Aorta (tissue), 5 donors: ENCODE measurements at regions not wholly inside any gene's neighbourhood (a gene's known extent, or its start where the extent isn't known, plus 50 kb on each side); places are given as distances from the start of the nearest gene placed in this dataset.

ENCODE experiments used
- ATAC-seq: fragments of 200-7000 bp; cut with Tn5 transposase; one replicate; pipeline ENCODE4 v1.9.1; 2022; ENCODE audit warnings: moderate library complexity; ENCODE audit not compliant: low FRiP score
- DNase-seq, 2 donors: peaks; one replicate each; pipeline ENCODE4 v3.0.0-alpha.2; 2020
- H3K27ac ChIP-seq, 2 donors: one replicate each; pipeline ENCODE4 v1.5.1; 2013; ENCODE audit warnings: low read length in 2 of 2, mild to moderate bottlenecking in 2 of 2, moderate library complexity in 2 of 2, control low read depth in 1 of 2, inconsistent platforms in 1 of 2, low read depth in 1 of 2
- H3K27me3 ChIP-seq, 2 donors: one replicate each; pipeline ENCODE4 v1.6.1; 2013; ENCODE audit warnings: control low read depth in 1 of 2, low read length in 1 of 2, mild to moderate bottlenecking in 1 of 2, moderate library complexity in 1 of 2; ENCODE audit not compliant: insufficient read depth in 2 of 2, control insufficient read depth in 1 of 2
- H3K36me3 ChIP-seq, 2 donors: one replicate each; pipeline ENCODE4 v1.6.1; 2013; ENCODE audit warnings: control low read depth in 1 of 2, low read length in 1 of 2, mild to moderate bottlenecking in 1 of 2; ENCODE audit not compliant: insufficient read depth in 2 of 2, control insufficient read depth in 1 of 2
- H3K4me1 ChIP-seq, 2 donors: one replicate each; pipeline ENCODE4 v1.6.1; 2013; ENCODE audit warnings: low read length in 2 of 2, control low read depth in 1 of 2, mild to moderate bottlenecking in 1 of 2, moderate library complexity in 1 of 2; ENCODE audit not compliant: insufficient read depth in 2 of 2, control insufficient read depth in 1 of 2
- H3K4me3 ChIP-seq, 2 donors: one replicate each; pipeline ENCODE4 v1.5.1; 2013; ENCODE audit warnings: low read length in 2 of 2, control low read depth in 1 of 2, mild to moderate bottlenecking in 1 of 2
- H3K9me3 ChIP-seq: one replicate; pipeline ENCODE4 v1.6.1; 2013; ENCODE audit warnings: mild to moderate bottlenecking, low read length; ENCODE audit not compliant: control insufficient read depth
- WGBS, 2 donors: extraction: QIAGEN DNeasy Blood & Tissue Kit; methylation state at CpG; one replicate each; pipeline ENCODE4 v1.1.7; 2013; 5-methylcytosine and 5-hydroxymethylcytosine counted together
- intact Hi-C, 2 donors: fragments of 100-400 bp; cut with DNase I; formaldehyde crosslinking; loops; one replicate each; pipeline versions ENCODE4 v1.14.2 to v1.15.0; 2022
- donor health status: healthy with polysubstance abuse.
- donor health status: Bipolar disorder and iron deficiency.
- donor health status: DM: no; HTN: no; CAD: no.
- donor health status: DM: no; HTN: no; CAD: no.
- donor health status: DM: yes; HTN: yes; CAD: no.

DNA sequence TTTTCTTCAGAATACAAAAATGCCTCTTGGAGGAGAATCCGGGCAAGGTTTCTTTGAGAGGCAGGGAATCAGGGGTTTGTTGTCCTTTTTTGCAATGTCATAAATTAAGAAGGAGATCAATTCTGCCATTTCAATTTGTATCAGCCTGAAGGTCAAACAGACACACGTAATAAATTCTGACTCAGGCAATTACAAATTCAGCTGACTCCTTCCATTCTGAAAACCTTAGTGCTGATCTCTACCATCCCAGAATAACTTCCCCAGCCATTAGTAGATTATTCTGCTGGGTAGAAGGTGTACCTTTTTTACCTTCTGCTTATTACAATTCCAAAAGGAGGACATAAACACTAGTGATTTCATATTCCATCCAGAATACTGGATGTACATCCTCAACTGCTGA lies 516.6 kb downstream of the AGTPBP1 start:
- no peaks in the 10 kb centered on the region for H3K9me3 ChIP-seq
- H3K4me3 ChIP-seq, result no peak overlapping the region
- ATAC-seq, result no peak
- DNase-seq, result no peak
- 8 to 21% methylated on average over 2 of the region's 2 CpGs for WGBS, 2 donors
- H3K4me1 ChIP-seq, result peaks cover 0 to 2% of the 10 kb centered on the region in 2 donors
- H3K27me3 ChIP-seq, result no peaks in the 10 kb centered on the region
- no peaks in the 10 kb centered on the region for H3K36me3 ChIP-seq
- H3K27ac ChIP-seq, result no peak overlapping the region
- intact Hi-C loops, result loop anchor here in 1 of 2 donors (10.0 kb wide), 1 partner anchor 360 kb away; no protein-coding TSS in a partner anchor

GRCh38 chr9:85224729-85225128 lies 517.0 kb downstream of the AGTPBP1 start:
- Histone ChIP-seq H3K36me3 (no peaks in the 10 kb centered on the region), H3K4me3 (no peak overlapping the region), H3K9me3 (no peaks in the 10 kb centered on the region), H3K27me3 (no peaks in the 10 kb centered on the region), H3K27ac (no peak overlapping the region), H3K4me1 (peaks cover 0 to 2% of the 10 kb centered on the region in 2 donors)
- 3 to 4% methylated on average over 4 of the region's 4 CpGs for WGBS, 2 donors
- intact Hi-C loops, result loop anchor here in 1 of 2 donors (10.0 kb wide), 1 partner anchor 360 kb away; no protein-coding TSS in a partner anchor
- peak; percentile 81 for ATAC-seq
- no peak for DNase-seq

- H3K4me1 ChIP-seq, result peaks cover 0 to 2% of the 10 kb centered on the region in 2 donors
- WGBS, 2 donors, result 0 to 3% methylated on average over 2 of the region's 2 CpGs
- H3K27me3 ChIP-seq, result no peaks in the 10 kb centered on the region
- H3K27ac ChIP-seq, result peak overlapping the region in 1 of 2 donors; percentile 66
- DNase-seq (no peak), ATAC-seq (no peak)
- no peak overlapping the region for H3K4me3 ChIP-seq
- intact Hi-C loops, result loop anchor here in 1 of 2 donors (10.0 kb wide), 1 partner anchor 360 kb away; no protein-coding TSS in a partner anchor
- H3K9me3 ChIP-seq, result no peaks in the 10 kb centered on the region
- no peaks in the 10 kb centered on the region for H3K36me3 ChIP-seq
Observed at GRCh38 chr9:85224301-85224700, 517.5 kb downstream of the AGTPBP1 start.

- ATAC-seq (no peak), DNase-seq (no peak)
- Histone ChIP-seq H3K4me3 (no peak overlapping the region), H3K27ac (no peak overlapping the region), H3K4me1 (no peaks in the 10 kb centered on the region), H3K9me3 (no peaks in the 10 kb centered on the region), H3K27me3 (no peaks in the 10 kb centered on the region), H3K36me3 (no peaks in the 10 kb centered on the region)
- WGBS, 2 donors, result 98 to 99% methylated on average over 2 of the region's 2 CpGs
- intact Hi-C loops, result loop anchor here in 1 of 2 donors (10.0 kb wide), 1 partner anchor 359 kb away; no protein-coding TSS in a partner anchor
Observed at GRCh38 chr9:85223506-85224125, 518.1 kb downstream of the AGTPBP1 start.

DNA sequence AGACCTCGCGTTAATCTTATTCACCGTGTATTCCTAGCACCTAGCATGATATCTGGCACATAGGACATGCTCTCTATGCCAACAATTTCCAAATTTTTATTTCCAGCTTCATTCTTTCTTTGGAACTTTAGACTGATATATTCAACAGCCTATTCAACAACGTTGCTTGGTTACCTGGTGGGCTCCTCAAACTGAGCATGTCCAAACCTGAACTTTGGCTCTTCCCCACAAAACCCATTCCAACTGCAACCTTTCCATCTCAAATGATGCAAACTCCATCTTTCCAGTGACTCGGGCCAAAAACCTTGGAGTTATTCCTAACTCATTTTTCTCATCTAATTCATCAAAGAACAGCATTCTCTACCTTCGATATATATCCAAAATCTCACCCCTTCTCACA lies 525.2 kb downstream of the AGTPBP1 start:
- WGBS, 2 donors, result 28 to 33% methylated on average over 6 of the region's 6 CpGs
- ATAC-seq (no peak), DNase-seq (no peak)
- Histone ChIP-seq H3K4me1 (peaks cover 0 to 3% of the 10 kb centered on the region in 2 donors), H3K36me3 (no peaks in the 10 kb centered on the region), H3K9me3 (no peaks in the 10 kb centered on the region), H3K27me3 (no peaks in the 10 kb centered on the region), H3K27ac (no peak overlapping the region), H3K4me3 (no peak overlapping the region)
- intact Hi-C loops, result no loop called here

DNA sequence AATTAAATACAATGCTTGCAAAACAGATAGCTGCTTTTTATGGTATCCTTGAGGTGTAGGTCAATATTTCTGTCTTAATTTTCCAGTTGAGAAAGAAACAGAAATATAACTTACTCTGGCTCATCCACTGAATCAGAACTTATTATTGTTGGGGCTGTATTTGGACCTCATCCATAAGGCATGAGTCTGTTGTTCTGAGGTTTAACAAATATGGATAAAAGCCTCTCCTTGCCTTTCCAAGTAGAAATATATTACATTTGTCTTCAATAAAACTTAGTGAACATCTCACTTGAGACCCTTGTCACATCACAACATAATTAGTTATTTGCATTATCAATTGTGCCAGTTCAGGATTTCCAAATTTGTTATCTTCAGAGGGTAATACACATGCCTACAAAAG lies 525.8 kb downstream of the AGTPBP1 start:
- ATAC-seq (no peak), DNase-seq (no peak)
- intact Hi-C loops, result no loop called here
- H3K4me3 ChIP-seq, result no peak overlapping the region
- H3K27me3 ChIP-seq, result no peaks in the 10 kb centered on the region
- no peak overlapping the region for H3K27ac ChIP-seq
- no peaks in the 10 kb centered on the region for H3K9me3 ChIP-seq
- no peaks in the 10 kb centered on the region for H3K36me3 ChIP-seq
- peaks cover 0 to 3% of the 10 kb centered on the region in 2 donors for H3K4me1 ChIP-seq

GRCh38 chr9:85215416-85215815 lies 526.3 kb downstream of the AGTPBP1 start:
- Histone ChIP-seq H3K4me1 (peaks cover 0 to 3% of the 10 kb centered on the region in 2 donors), H3K36me3 (no peaks in the 10 kb centered on the region), H3K4me3 (no peak overlapping the region), H3K27me3 (no peaks in the 10 kb centered on the region), H3K27ac (no peak overlapping the region), H3K9me3 (no peaks in the 10 kb centered on the region)
- DNase-seq (no peak), ATAC-seq (no peak)
- intact Hi-C loops, result no loop called here
- WGBS, 2 donors, result 92% methylated on average over 4 of the region's 4 CpGs

- H3K36me3 ChIP-seq, result no peaks in the 10 kb centered on the region
- intact Hi-C loops, result no loop called here
- no peak for DNase-seq
- peaks cover 0 to 3% of the 10 kb centered on the region in 2 donors for H3K4me1 ChIP-seq
- no peak overlapping the region for H3K4me3 ChIP-seq
- 85 to 91% methylated on average over 4 of the region's 4 CpGs for WGBS, 2 donors
- no peak overlapping the region for H3K27ac ChIP-seq
- H3K27me3 ChIP-seq, result no peaks in the 10 kb centered on the region
- no peaks in the 10 kb centered on the region for H3K9me3 ChIP-seq
- ATAC-seq, result no peak
Observed at GRCh38 chr9:85213650-85214607, 527.8 kb downstream of the AGTPBP1 start.
